22Rv1 (cell line): ENCODE measurements at regions not wholly inside any gene's neighbourhood (a gene's known extent, or its start where the extent isn't known, plus 50 kb on each side); places are given as distances from the start of the nearest gene placed in this dataset.

ENCODE experiments used
- CTCF ChIP-seq: fragments of 450-650 bp; IDR thresholded peaks from 2 replicates; pipeline ENCODE4 v1.5.1; 2017; ENCODE audit warnings: mild to moderate bottlenecking
- ZFX ChIP-seq: fragments of 450-650 bp; IDR thresholded peaks from 2 replicates; pipeline ENCODE4 v1.6.1; 2017; ENCODE audit warnings: antibody characterized with exemption, borderline replicate concordance

- TF ChIP-seq CTCF (no peak), ZFX (no peak)
Observed at GRCh38 chr6:129959358-129959930, 58.9 kb upstream of the L3MBTL3 start.
